Thyroid gland (tissue), 4 donors: ENCODE measurements at regions not wholly inside any gene's neighbourhood (a gene's known extent, or its start where the extent isn't known, plus 50 kb on each side); places are given as distances from the start of the nearest gene placed in this dataset.
"Not testable (repeated sequence)": the region's sequence is repeated elsewhere in the genome, so short reads cannot be mapped to it uniquely, and the experiment has no call there.

ENCODE experiments used
- POLR2A ChIP-seq, 2 donors: fragments of 450-650 bp; IDR thresholded peaks; one replicate each; pipeline ENCODE4 v1.6.1; 2017; ENCODE audit warnings: antibody characterized with exemption in 2 of 2, mild to moderate bottlenecking in 2 of 2, moderate library complexity in 1 of 2
- TF ChIP-seq, protein P1 (sequence below), 6 experiments: fragments of 200-600 bp in 3 of 6; fragments of 450-650 bp in 3 of 6; sonication (generic) in 3 of 6; IDR thresholded peaks; one replicate each; pipeline ENCODE4 v1.5.1; 2016 to 2019; ENCODE audit warnings: antibody characterized with exemption in 6 of 6, mild to moderate bottlenecking in 2 of 6, inconsistent platforms in 1 of 6, moderate library complexity in 1 of 6

DNA sequence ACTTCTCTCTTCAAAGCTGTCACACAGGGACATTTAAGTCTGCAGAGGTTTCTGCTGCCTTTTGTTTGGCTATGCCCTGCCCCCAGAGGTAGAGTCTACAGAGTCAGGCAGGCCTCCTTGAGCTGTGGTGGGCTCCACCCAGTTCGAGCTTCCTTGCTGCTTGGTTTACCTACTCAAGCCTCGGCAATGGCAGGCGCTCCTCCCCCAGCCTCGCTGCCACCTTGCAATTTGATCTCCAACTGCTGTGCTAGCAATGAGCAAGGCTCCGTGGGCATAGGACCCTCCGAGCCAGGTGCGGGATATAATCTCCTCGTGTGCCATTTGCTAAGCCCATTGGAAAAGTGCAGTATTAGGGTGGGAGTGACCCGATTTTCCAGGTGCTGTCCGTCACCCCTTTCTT is 306.9 kb upstream of the API5 start:
- TF ChIP-seq, protein P1, sequence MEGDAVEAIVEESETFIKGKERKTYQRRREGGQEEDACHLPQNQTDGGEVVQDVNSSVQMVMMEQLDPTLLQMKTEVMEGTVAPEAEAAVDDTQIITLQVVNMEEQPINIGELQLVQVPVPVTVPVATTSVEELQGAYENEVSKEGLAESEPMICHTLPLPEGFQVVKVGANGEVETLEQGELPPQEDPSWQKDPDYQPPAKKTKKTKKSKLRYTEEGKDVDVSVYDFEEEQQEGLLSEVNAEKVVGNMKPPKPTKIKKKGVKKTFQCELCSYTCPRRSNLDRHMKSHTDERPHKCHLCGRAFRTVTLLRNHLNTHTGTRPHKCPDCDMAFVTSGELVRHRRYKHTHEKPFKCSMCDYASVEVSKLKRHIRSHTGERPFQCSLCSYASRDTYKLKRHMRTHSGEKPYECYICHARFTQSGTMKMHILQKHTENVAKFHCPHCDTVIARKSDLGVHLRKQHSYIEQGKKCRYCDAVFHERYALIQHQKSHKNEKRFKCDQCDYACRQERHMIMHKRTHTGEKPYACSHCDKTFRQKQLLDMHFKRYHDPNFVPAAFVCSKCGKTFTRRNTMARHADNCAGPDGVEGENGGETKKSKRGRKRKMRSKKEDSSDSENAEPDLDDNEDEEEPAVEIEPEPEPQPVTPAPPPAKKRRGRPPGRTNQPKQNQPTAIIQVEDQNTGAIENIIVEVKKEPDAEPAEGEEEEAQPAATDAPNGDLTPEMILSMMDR (IDR thresholded peaks at IDR 0.05): not testable (repeated sequence)
- not testable (repeated sequence) for TF ChIP-seq POLR2A (IDR thresholded peaks at IDR 0.05)
